ENCODE measurements at regions not wholly inside any gene's neighbourhood (a gene's known extent, or its start where the extent isn't known, plus 50 kb on each side); places are given as distances from the start of the nearest gene placed in this dataset.

DNA sequence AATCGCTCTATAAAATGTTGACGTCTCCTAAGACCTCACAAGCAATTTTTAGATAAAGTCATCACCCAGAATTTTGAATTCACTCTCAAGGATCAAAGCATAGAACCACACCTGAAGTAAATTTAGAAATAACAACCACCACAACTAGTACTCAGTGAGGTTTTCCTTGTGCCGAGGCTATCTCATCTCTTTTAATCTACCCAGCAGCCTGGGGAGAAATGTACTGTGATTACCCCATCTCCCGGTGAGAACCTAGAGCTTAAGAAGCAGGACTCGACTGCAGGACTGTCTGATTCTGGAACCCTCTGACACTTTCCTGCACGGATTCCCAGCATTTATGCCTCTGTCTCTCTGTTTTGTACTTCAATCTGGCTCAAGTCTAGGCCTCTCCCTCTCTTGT is 180.9 kb upstream of the PLXNC1 start:
- ChIA-PET RAD21 (ENCODE audit: low non-redundant PET in 1 of 2, low total read pairs in 2 of 2, uncharacterized antibody in 2 of 2, unreplicated experiment in 2 of 2) (no interaction called here), POLR2A (no interaction called here), CTCF (no interaction called here)
- H3K4me2 ChIP-seq (ENCODE audit: low read length), result no peak overlapping the region
- no peaks in the 10 kb centered on the region for H3K27me3 ChIP-seq (ENCODE audit: insufficient read depth, low read length)
- H3K27ac ChIP-seq (ENCODE audit: low read depth, low read length), result no peak overlapping the region
- H3K9me2 ChIP-seq (ENCODE audit: insufficient read depth), result no peaks in the 10 kb centered on the region
- no peaks in the 10 kb centered on the region for H3K9me3 ChIP-seq (ENCODE audit: control insufficient read depth in 1 of 2, insufficient read depth in 1 of 2, low read depth in 1 of 2, low read length in 2 of 2)
- no peak overlapping the region for H2AFZ ChIP-seq (ENCODE audit: low read depth, low read length, poor library complexity, severe bottlenecking)
- H3K79me2 ChIP-seq (ENCODE audit: insufficient read depth, low read length), result no peaks in the 10 kb centered on the region
- no peak for ATAC-seq
- TF ChIP-seq JUND (IDR thresholded peaks at IDR 0.05), result no peak
- TF ChIP-seq EZH2 (IDR thresholded peaks at IDR 0.05), result no peak
- no peak for TF ChIP-seq YY1 (IDR thresholded peaks at IDR 0.05; ENCODE audit: extremely low read depth, insufficient replicate concordance, low read depth, low read length)
- TF ChIP-seq POLR2A (IDR thresholded peaks at IDR 0.05; ENCODE audit: borderline replicate concordance, extremely low read depth, insufficient read depth, insufficient read length), result no peak
- TF ChIP-seq TCF7L2 (IDR thresholded peaks at IDR 0.05; ENCODE audit: borderline replicate concordance, extremely low read depth, insufficient read depth, insufficient read length), result no peak
- no peak for TF ChIP-seq CBX3 (IDR thresholded peaks at IDR 0.05; ENCODE audit: low read depth)
- TF ChIP-seq, protein P1, sequence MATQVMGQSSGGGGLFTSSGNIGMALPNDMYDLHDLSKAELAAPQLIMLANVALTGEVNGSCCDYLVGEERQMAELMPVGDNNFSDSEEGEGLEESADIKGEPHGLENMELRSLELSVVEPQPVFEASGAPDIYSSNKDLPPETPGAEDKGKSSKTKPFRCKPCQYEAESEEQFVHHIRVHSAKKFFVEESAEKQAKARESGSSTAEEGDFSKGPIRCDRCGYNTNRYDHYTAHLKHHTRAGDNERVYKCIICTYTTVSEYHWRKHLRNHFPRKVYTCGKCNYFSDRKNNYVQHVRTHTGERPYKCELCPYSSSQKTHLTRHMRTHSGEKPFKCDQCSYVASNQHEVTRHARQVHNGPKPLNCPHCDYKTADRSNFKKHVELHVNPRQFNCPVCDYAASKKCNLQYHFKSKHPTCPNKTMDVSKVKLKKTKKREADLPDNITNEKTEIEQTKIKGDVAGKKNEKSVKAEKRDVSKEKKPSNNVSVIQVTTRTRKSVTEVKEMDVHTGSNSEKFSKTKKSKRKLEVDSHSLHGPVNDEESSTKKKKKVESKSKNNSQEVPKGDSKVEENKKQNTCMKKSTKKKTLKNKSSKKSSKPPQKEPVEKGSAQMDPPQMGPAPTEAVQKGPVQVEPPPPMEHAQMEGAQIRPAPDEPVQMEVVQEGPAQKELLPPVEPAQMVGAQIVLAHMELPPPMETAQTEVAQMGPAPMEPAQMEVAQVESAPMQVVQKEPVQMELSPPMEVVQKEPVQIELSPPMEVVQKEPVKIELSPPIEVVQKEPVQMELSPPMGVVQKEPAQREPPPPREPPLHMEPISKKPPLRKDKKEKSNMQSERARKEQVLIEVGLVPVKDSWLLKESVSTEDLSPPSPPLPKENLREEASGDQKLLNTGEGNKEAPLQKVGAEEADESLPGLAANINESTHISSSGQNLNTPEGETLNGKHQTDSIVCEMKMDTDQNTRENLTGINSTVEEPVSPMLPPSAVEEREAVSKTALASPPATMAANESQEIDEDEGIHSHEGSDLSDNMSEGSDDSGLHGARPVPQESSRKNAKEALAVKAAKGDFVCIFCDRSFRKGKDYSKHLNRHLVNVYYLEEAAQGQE (IDR thresholded peaks at IDR 0.05; ENCODE audit: low read depth), result no peak
- no peak for TF ChIP-seq CEBPB (IDR thresholded peaks at IDR 0.05; ENCODE audit: low read depth)
- no peak for TF ChIP-seq MAX (IDR thresholded peaks at IDR 0.05)
- TF ChIP-seq, protein P2, sequence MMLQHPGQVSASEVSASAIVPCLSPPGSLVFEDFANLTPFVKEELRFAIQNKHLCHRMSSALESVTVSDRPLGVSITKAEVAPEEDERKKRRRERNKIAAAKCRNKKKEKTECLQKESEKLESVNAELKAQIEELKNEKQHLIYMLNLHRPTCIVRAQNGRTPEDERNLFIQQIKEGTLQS (IDR thresholded peaks at IDR 0.05), result no peak
- no peak for TF ChIP-seq ZNF274 (IDR thresholded peaks at IDR 0.05; ENCODE audit: low read depth, low read length)
- TF ChIP-seq, protein P3, sequence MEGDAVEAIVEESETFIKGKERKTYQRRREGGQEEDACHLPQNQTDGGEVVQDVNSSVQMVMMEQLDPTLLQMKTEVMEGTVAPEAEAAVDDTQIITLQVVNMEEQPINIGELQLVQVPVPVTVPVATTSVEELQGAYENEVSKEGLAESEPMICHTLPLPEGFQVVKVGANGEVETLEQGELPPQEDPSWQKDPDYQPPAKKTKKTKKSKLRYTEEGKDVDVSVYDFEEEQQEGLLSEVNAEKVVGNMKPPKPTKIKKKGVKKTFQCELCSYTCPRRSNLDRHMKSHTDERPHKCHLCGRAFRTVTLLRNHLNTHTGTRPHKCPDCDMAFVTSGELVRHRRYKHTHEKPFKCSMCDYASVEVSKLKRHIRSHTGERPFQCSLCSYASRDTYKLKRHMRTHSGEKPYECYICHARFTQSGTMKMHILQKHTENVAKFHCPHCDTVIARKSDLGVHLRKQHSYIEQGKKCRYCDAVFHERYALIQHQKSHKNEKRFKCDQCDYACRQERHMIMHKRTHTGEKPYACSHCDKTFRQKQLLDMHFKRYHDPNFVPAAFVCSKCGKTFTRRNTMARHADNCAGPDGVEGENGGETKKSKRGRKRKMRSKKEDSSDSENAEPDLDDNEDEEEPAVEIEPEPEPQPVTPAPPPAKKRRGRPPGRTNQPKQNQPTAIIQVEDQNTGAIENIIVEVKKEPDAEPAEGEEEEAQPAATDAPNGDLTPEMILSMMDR (IDR thresholded peaks at IDR 0.05 in 2 of 3, conservative IDR thresholded peaks at IDR 0.05 in 1 of 3; ENCODE audit: borderline replicate concordance in 1 of 3, insufficient read depth in 1 of 3, low read depth in 2 of 3, low read length in 2 of 3), result no peak
- no peak for TF ChIP-seq RAD21 (IDR thresholded peaks at IDR 0.05; ENCODE audit: low read depth)
- no peak for TF ChIP-seq SP1 (IDR thresholded peaks at IDR 0.05; ENCODE audit: low read depth)
- TF ChIP-seq SRF (IDR thresholded peaks at IDR 0.05; ENCODE audit: low read depth), result no peak
- TF ChIP-seq EGR1 (IDR thresholded peaks at IDR 0.05; ENCODE audit: low read depth), result no peak
- TF ChIP-seq ZBTB33 (IDR thresholded peaks at IDR 0.05; ENCODE audit: extremely low read depth, insufficient replicate concordance, low read length), result no peak
- TF ChIP-seq ELF1 (IDR thresholded peaks at IDR 0.05; ENCODE audit: borderline replicate concordance, low read depth), result no peak
- H3K4me1 ChIP-seq (ENCODE audit: control insufficient read depth in 1 of 2, insufficient read depth in 2 of 2, low read length in 2 of 2), result no peaks in the 10 kb centered on the region
- H3K9ac ChIP-seq (ENCODE audit: low read length), result no peak overlapping the region
- DNase-seq (ENCODE audit: low read depth, low spot score), result no peak
- intact Hi-C loops (cut with micrococcal nuclease), result no loop called here
- no TSS peak for BruUV-seq (replicated peaks)
- no peaks in the 10 kb centered on the region for H3K36me3 ChIP-seq (ENCODE audit: control insufficient read depth in 1 of 2, insufficient read depth in 2 of 2, low read length in 2 of 2)
- no peak overlapping the region for H3K4me3 ChIP-seq (replicated peaks in 1 of 2; ENCODE audit: low read depth in 1 of 2, low read length in 2 of 2)
- H4K20me1 ChIP-seq (ENCODE audit: insufficient read depth), result no peaks in the 10 kb centered on the region

Data from HCT116 (cell line).